GM12878 (cell line): ENCODE measurements at regions not wholly inside any gene's neighbourhood (a gene's known extent, or its start where the extent isn't known, plus 50 kb on each side); places are given as distances from the start of the nearest gene placed in this dataset.

Experiments
- ATAC-seq: fragments of 200-7000 bp; cut with Tn5 transposase; 3 replicates; pipeline ENCODE4 v1.9.1; 2020; ENCODE audit warnings: mild to moderate bottlenecking, moderate library complexity
- BruUV-seq: library from RNA; stranded (reverse); fragments of 400-500 nt; replicated peaks from 2 replicates; lab custom pipeline; 2021; lab: Mats Ljungman, UMichigan
- CTCF ChIA-PET: fragments of 300-600 bp; sonication (Branson Sonifier 250); formaldehyde crosslinking; extraction: SDS; loops from one replicate; lab custom pipeline; 2021; ENCODE audit warnings: inconsistent platforms; lab: Yijun Ruan, JAX
- POLR2A ChIA-PET: fragments of 350-600 bp; formaldehyde crosslinking; extraction: SDS; loops from one replicate; lab custom pipeline; 2021; ENCODE audit warnings: inconsistent platforms; lab: Charles Lee
- RAD21 ChIA-PET: fragments of 300-600 bp; sonication (Branson Sonifier 250); formaldehyde crosslinking; loops from one replicate; lab custom pipeline; 2023; ENCODE audit warnings: antibody characterized with exemption; ENCODE audit not compliant: unreplicated experiment; lab: Charles Lee
- SMC1A ChIA-PET: fragments of 300-600 bp; sonication (Branson Sonifier 250); formaldehyde crosslinking; loops from one replicate; lab custom pipeline; 2023; ENCODE audit not compliant: unreplicated experiment, uncharacterized antibody; lab: Charles Lee
- DNase-seq: peaks from one replicate; pipeline ENCODE4 v3.0.0-alpha.2; 2011; ENCODE audit warnings: low read depth, low spot score
- FAIRE-seq: peaks from 3 replicates; lab custom pipeline; 2011; peaks lifted over from hg19 to GRCh38; lab: Jason Lieb, UNC
- H2AFZ ChIP-seq: 2 replicates; pipeline ENCODE4 v1.6.0; 2011; ENCODE audit warnings: low read depth, low read length, control low read depth; ENCODE audit not compliant: control insufficient read depth
- H3K27ac ChIP-seq: 2 replicates; pipeline ENCODE4 v1.5.1; 2011; ENCODE audit warnings: control low read depth; ENCODE audit not compliant: control insufficient read depth, insufficient read depth
- H3K27me3 ChIP-seq, 2 experiments: replicated peaks in 1 of 2; 2 replicates each; pipeline versions ENCODE4 v1.6.0 to v1.6.1; 2011; ENCODE audit warnings: low read length in 1 of 2; ENCODE audit not compliant: control insufficient read depth in 2 of 2, insufficient read depth in 2 of 2
- H3K36me3 ChIP-seq, 2 experiments: 2 replicates each; pipeline ENCODE4 v1.5.1; 2011; ENCODE audit warnings: low read length in 1 of 2; ENCODE audit not compliant: control insufficient read depth in 2 of 2, insufficient read depth in 2 of 2
- H3K4me1 ChIP-seq: 2 replicates; pipeline ENCODE4 v1.6.1; 2011; ENCODE audit warnings: mild to moderate bottlenecking, low read length, moderate library complexity, mixed read lengths; ENCODE audit not compliant: control insufficient read depth, insufficient read depth
- H3K4me2 ChIP-seq: 2 replicates; pipeline ENCODE4 v1.6.0; 2011; ENCODE audit warnings: control low read depth; ENCODE audit not compliant: control insufficient read depth, insufficient read depth
- H3K4me3 ChIP-seq: fragments of 200-600 bp; sonication (generic); 2 replicates; pipeline ENCODE4 v1.5.1; 2016
- H3K79me2 ChIP-seq: 2 replicates; pipeline ENCODE4 v1.6.0; 2011; ENCODE audit warnings: low read length; ENCODE audit not compliant: control insufficient read depth, insufficient read depth
- H3K9ac ChIP-seq: 2 replicates; pipeline ENCODE4 v1.8.0; 2011; ENCODE audit warnings: low read length, control low read depth, mixed read lengths; ENCODE audit not compliant: control insufficient read depth, insufficient read depth
- H3K9me3 ChIP-seq: replicated peaks from 3 replicates; pipeline ENCODE4 v1.5.1; 2011; ENCODE audit warnings: mild to moderate bottlenecking, low read length; ENCODE audit not compliant: control insufficient read depth, insufficient read depth
- H4K20me1 ChIP-seq: 2 replicates; pipeline ENCODE4 v1.6.0; 2011; ENCODE audit not compliant: control insufficient read depth, insufficient read depth
- ASH2L ChIP-seq: fragments of 300-600, 200-600 bp; sonication (generic); IDR thresholded peaks from 2 replicates; pipeline ENCODE4 v1.6.1; 2017; ENCODE audit warnings: low read depth, mild to moderate bottlenecking, borderline replicate concordance
- BCL11A ChIP-seq: IDR thresholded peaks from 2 replicates; pipeline ENCODE4 v1.6.1; 2011; ENCODE audit warnings: low read depth, low read length
- MTA2 ChIP-seq: fragments of 450-650 bp; IDR thresholded peaks from 2 replicates; pipeline ENCODE4 v1.6.1; 2016; ENCODE audit warnings: low read depth, mild to moderate bottlenecking, moderate library complexity
- MTA3 ChIP-seq: IDR thresholded peaks from 2 replicates; pipeline ENCODE4 v1.6.1; 2012; ENCODE audit warnings: low read length, inconsistent platforms, borderline replicate concordance
- PRDM15 ChIP-seq: fragments of 450-650 bp; formaldehyde crosslinking; IDR thresholded peaks from 2 replicates; pipeline ENCODE4 v1.4.0; 2020; ENCODE audit warnings: mild to moderate bottlenecking, moderate library complexity
- SMAD1 ChIP-seq: fragments of 450-650 bp; IDR thresholded peaks from 2 replicates; pipeline ENCODE4 v1.6.1; 2018; ENCODE audit warnings: mild to moderate bottlenecking, low read depth; ENCODE audit not compliant: partially characterized antibody
- SMAD5 ChIP-seq: IDR thresholded peaks from 2 replicates; pipeline ENCODE4 v1.6.1; 2016; ENCODE audit warnings: antibody characterized with exemption, low read depth
- STAT3 ChIP-seq: IDR thresholded peaks from 2 replicates; pipeline ENCODE4 v1.6.1; 2011; ENCODE audit warnings: low read depth, low read length, improper control_type of control experiment
- TCF3 ChIP-seq: IDR thresholded peaks from 2 replicates; pipeline ENCODE4 v1.6.1; 2012; ENCODE audit warnings: low read depth, mild to moderate bottlenecking, low read length, borderline replicate concordance; ENCODE audit not compliant: insufficient read depth
- WRNIP1 ChIP-seq: IDR thresholded peaks from 2 replicates; pipeline ENCODE4 v1.6.1; 2011; ENCODE audit warnings: low read depth, low read length, improper control_type of control experiment, borderline replicate concordance
- ZBED1 ChIP-seq: IDR thresholded peaks from 2 replicates; pipeline ENCODE4 v1.6.1; 2016; ENCODE audit warnings: borderline replicate concordance
- ZSCAN29 ChIP-seq: fragments of 450-650 bp; IDR thresholded peaks from 2 replicates; pipeline ENCODE4 v1.6.1; 2017; ENCODE audit warnings: mild to moderate bottlenecking, moderate library complexity
- WGBS: methylation state at CpG from one replicate; pipeline ENCODE4 v1.1.6; 2016; ENCODE audit warnings: low lambda C conversion rate; ENCODE audit not compliant: insufficient replicate concordance, insufficient coverage; ENCODE audit errors: missing lambda C conversion rate; 5-methylcytosine and 5-hydroxymethylcytosine counted together
- in situ Hi-C: fragments of 300-500 bp; cut with MboI; formaldehyde crosslinking; loops from 9 replicates; pipeline ENCODE4 v1.14.3; 2018; ENCODE audit warnings: mixed read lengths
- intact Hi-C: fragments of 100-400 bp; cut with micrococcal nuclease; formaldehyde crosslinking; loops from one replicate; pipeline ENCODE4 v1.14.2; 2022; ENCODE audit not compliant: unreplicated experiment
- TF ChIP-seq, protein P1 (sequence below): IDR thresholded peaks from 2 replicates; pipeline ENCODE4 v1.6.1; 2012; ENCODE audit warnings: low read length, inconsistent platforms

GRCh38 chr2:175560521-175561169 is 379.1 kb upstream of the ATP5MC3 start:
- FAIRE-seq (no peak), ATAC-seq (no peak), DNase-seq (no peak)
- ChIA-PET CTCF (no interaction called here), POLR2A (no interaction called here), SMC1A (no interaction called here), RAD21 (no interaction called here)
- H3K4me3 ChIP-seq = no peak overlapping the region
- H3K27me3 ChIP-seq = no peaks in the 10 kb centered on the region
- BruUV-seq = no TSS peak
- intact Hi-C loops (no loop called here), in situ Hi-C loops (no loop called here)
- H2AFZ ChIP-seq = no peak overlapping the region
- H3K4me1 ChIP-seq = no peaks in the 10 kb centered on the region
- H4K20me1 ChIP-seq = no peaks in the 10 kb centered on the region
- no peak overlapping the region for H3K4me2 ChIP-seq
- no peaks in the 10 kb centered on the region for H3K36me3 ChIP-seq
- no peak for TF ChIP-seq TCF3
- TF ChIP-seq MTA3 = no peak
- TF ChIP-seq ASH2L = no peak
- no peak for TF ChIP-seq PRDM15
- TF ChIP-seq STAT3 = no peak
- TF ChIP-seq MTA2 = no peak
- TF ChIP-seq SMAD5 = no peak
- TF ChIP-seq BCL11A = no peak
- no peak for TF ChIP-seq ZBED1
- TF ChIP-seq, protein P1, sequence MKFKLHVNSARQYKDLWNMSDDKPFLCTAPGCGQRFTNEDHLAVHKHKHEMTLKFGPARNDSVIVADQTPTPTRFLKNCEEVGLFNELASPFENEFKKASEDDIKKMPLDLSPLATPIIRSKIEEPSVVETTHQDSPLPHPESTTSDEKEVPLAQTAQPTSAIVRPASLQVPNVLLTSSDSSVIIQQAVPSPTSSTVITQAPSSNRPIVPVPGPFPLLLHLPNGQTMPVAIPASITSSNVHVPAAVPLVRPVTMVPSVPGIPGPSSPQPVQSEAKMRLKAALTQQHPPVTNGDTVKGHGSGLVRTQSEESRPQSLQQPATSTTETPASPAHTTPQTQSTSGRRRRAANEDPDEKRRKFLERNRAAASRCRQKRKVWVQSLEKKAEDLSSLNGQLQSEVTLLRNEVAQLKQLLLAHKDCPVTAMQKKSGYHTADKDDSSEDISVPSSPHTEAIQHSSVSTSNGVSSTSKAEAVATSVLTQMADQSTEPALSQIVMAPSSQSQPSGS = no peak
- TF ChIP-seq SMAD1 = no peak
- TF ChIP-seq ZSCAN29 = no peak
- TF ChIP-seq WRNIP1 = no peak
- no peak overlapping the region for H3K27ac ChIP-seq
- no peak overlapping the region for H3K9ac ChIP-seq
- 21% methylated on average over 5 of the region's 5 CpGs for WGBS
- no peaks in the 10 kb centered on the region for H3K9me3 ChIP-seq
- H3K79me2 ChIP-seq = no peaks in the 10 kb centered on the region
